ENCODE measurements at regions not wholly inside any gene's neighbourhood (a gene's known extent, or its start where the extent isn't known, plus 50 kb on each side); places are given as distances from the start of the nearest gene placed in this dataset.
A peak's percentile ranks its signal among the peaks of the same experiment; 100 is the strongest.
"Not testable (repeated sequence)": the region's sequence is repeated elsewhere in the genome, so short reads cannot be mapped to it uniquely, and the experiment has no call there.

DNA sequence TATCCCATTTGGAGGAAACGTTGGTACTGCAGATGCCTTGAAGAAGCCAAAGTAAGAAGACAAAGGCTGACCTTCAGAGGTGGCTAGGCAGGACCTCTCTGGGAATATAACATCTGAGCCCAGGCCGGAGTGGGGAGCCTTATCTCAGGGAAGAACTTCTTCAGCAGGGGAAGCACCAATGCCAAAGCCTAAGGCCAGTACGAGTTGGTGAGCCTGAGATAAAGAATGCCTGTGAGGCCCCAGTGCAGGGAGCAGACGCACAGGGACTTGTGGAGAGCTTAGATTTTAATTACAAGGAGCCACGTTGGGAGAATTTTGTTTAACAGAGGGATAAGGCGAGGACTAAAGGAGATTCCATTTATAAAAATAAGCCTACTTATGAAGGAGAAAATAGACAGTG, 468.8 kb upstream of the RUNX1 start:
- no peaks in the 10 kb centered on the region for H3K4me1 Mint-ChIP-seq (ENCODE audit: insufficient read depth, unreplicated experiment)
- intact Hi-C loops (cut with micrococcal nuclease): no loop called here
- no TSS peak for BruUV-seq (replicated peaks)
- H3K4me3 Mint-ChIP-seq (ENCODE audit: unreplicated experiment): no peak overlapping the region
- ChIA-PET CTCF (no interaction called here), POLR2A (no interaction called here)
- no peak for TF ChIP-seq CTCF (IDR thresholded peaks at IDR 0.05; ENCODE audit: unreplicated experiment)
- no peaks in the 10 kb centered on the region for H3K36me3 Mint-ChIP-seq (ENCODE audit: insufficient read depth, unreplicated experiment)
- DNase-seq (ENCODE audit: unreplicated experiment): no peak
- no peak overlapping the region for H3K27ac Mint-ChIP-seq (ENCODE audit: low read depth, unreplicated experiment)
- H3K27me3 Mint-ChIP-seq (ENCODE audit: insufficient read depth, unreplicated experiment): no peaks in the 10 kb centered on the region
- H3K9me3 Mint-ChIP-seq (ENCODE audit: unreplicated experiment): no peaks in the 10 kb centered on the region

GRCh38 chr21:35516292-35516691, 467.2 kb upstream of the RUNX1 start:
- H3K9me3 Mint-ChIP-seq (ENCODE audit: unreplicated experiment); intact Hi-C loops (cut with micrococcal nuclease); H3K27ac Mint-ChIP-seq (ENCODE audit: low read depth, unreplicated experiment); H3K4me1 Mint-ChIP-seq (ENCODE audit: insufficient read depth, unreplicated experiment); H3K27me3 Mint-ChIP-seq (ENCODE audit: insufficient read depth, unreplicated experiment); POLR2A ChIA-PET; H3K4me3 Mint-ChIP-seq (ENCODE audit: unreplicated experiment); DNase-seq (ENCODE audit: unreplicated experiment); BruUV-seq (replicated peaks); CTCF ChIA-PET; H3K36me3 Mint-ChIP-seq (ENCODE audit: insufficient read depth, unreplicated experiment): not testable (repeated sequence)

- intact Hi-C loops (cut with micrococcal nuclease): no loop called here
- TF ChIP-seq CTCF (IDR thresholded peaks at IDR 0.05; ENCODE audit: unreplicated experiment): no peak
- Mint-ChIP-seq H3K36me3 (ENCODE audit: insufficient read depth, unreplicated experiment) (no peaks in the 10 kb centered on the region), H3K4me1 (ENCODE audit: insufficient read depth, unreplicated experiment) (peaks cover 17% of the 10 kb centered on the region), H3K4me3 (ENCODE audit: unreplicated experiment) (no peak overlapping the region), H3K27me3 (ENCODE audit: insufficient read depth, unreplicated experiment) (no peaks in the 10 kb centered on the region), H3K9me3 (ENCODE audit: unreplicated experiment) (no peaks in the 10 kb centered on the region), H3K27ac (ENCODE audit: low read depth, unreplicated experiment) (no peak overlapping the region)
- no peak for DNase-seq (ENCODE audit: unreplicated experiment)
- CTCF ChIA-PET: interaction anchor here (0.7 kb wide), 1 partner anchor 36 kb away, joined by 3 read pairs; no protein-coding TSS in a partner anchor
- POLR2A ChIA-PET: interaction anchor here (0.7 kb wide), 1 partner anchor 55 kb away, joined by 3 read pairs; no protein-coding TSS in a partner anchor
- no TSS peak for BruUV-seq (replicated peaks)
These were observed 463.2 kb upstream of the RUNX1 start for GRCh38 chr21:35512346-35512745.

- H3K4me3 Mint-ChIP-seq (ENCODE audit: unreplicated experiment): no peak overlapping the region
- CTCF ChIA-PET: interaction anchor here (0.7 kb wide), 1 partner anchor 100 kb away, joined by 4 read pairs; no protein-coding TSS in a partner anchor
- intact Hi-C loops (cut with micrococcal nuclease): no loop called here
- BruUV-seq (replicated peaks): no TSS peak
- H3K4me1 Mint-ChIP-seq (ENCODE audit: insufficient read depth, unreplicated experiment): peaks cover 17% of the 10 kb centered on the region
- TF ChIP-seq CTCF (IDR thresholded peaks at IDR 0.05; ENCODE audit: unreplicated experiment): no peak
- peak; percentile 54 for DNase-seq (ENCODE audit: unreplicated experiment)
- no peaks in the 10 kb centered on the region for H3K9me3 Mint-ChIP-seq (ENCODE audit: unreplicated experiment)
- POLR2A ChIA-PET: interaction anchor here (0.7 kb wide), 1 partner anchor 55 kb away, joined by 3 read pairs; no protein-coding TSS in a partner anchor
- no peaks in the 10 kb centered on the region for H3K27me3 Mint-ChIP-seq (ENCODE audit: insufficient read depth, unreplicated experiment)
- peak overlapping the region; percentile 18 for H3K27ac Mint-ChIP-seq (ENCODE audit: low read depth, unreplicated experiment)
- H3K36me3 Mint-ChIP-seq (ENCODE audit: insufficient read depth, unreplicated experiment): no peaks in the 10 kb centered on the region
These were observed 462.6 kb upstream of the RUNX1 start for GRCh38 chr21:35511696-35512162.

Data from MCF 10A (cell line).